SK-N-SH (cell line): ENCODE measurements at regions not wholly inside any gene's neighbourhood (a gene's known extent, or its start where the extent isn't known, plus 50 kb on each side); places are given as distances from the start of the nearest gene placed in this dataset.

Experiments
- CTCF ChIA-PET: fragments of 300-600, 350-600 bp; formaldehyde crosslinking; extraction: SDS; loops from one replicate; lab custom pipeline; 2021; lab: Yijun Ruan, JAX
- POLR2A ChIA-PET: fragments of 350-600 bp; sonication (Branson Sonifier 250); formaldehyde crosslinking; extraction: SDS; loops from one replicate; lab custom pipeline; 2020; ENCODE audit warnings: antibody characterized with exemption, inconsistent platforms; lab: Yijun Ruan, JAX
- DNase-seq: peaks from one replicate; pipeline ENCODE4 v3.0.0; 2012
- H2AFZ ChIP-seq: fragments of 200-600 bp; sonication (generic); 2 replicates; pipeline ENCODE4 v1.8.1; 2016; ENCODE audit warnings: antibody characterized with exemption, mild to moderate bottlenecking, low read depth
- H3F3A ChIP-seq: fragments of 200-600 bp; sonication (generic); replicated peaks from 2 replicates; pipeline ENCODE3; 2016; ENCODE audit warnings: antibody characterized with exemption, mild to moderate bottlenecking; ENCODE audit not compliant: insufficient read depth
- H3K27ac ChIP-seq, 2 experiments: fragments of 200-500 bp in 1 of 2; fragments of 200-600 bp in 1 of 2; sonication (Bioruptor generic) in 1 of 2; sonication (generic), shearing (Covaris generic) in 1 of 2; 2 replicates each; pipeline versions ENCODE4 v1.5.1 to v1.6.1; 2014 to 2016; ENCODE audit warnings: low read depth in 2 of 2, inconsistent platforms in 1 of 2, low read length in 1 of 2, mild to moderate bottlenecking in 1 of 2, mixed read lengths in 1 of 2
- H3K27me3 ChIP-seq: fragments of 200-600 bp; sonication (generic), shearing (Covaris generic); 2 replicates; pipeline ENCODE4 v1.6.1; 2016; ENCODE audit warnings: mixed run types; ENCODE audit not compliant: insufficient read depth
- H3K36me3 ChIP-seq, 2 experiments: fragments of 200-500 bp in 1 of 2; fragments of 200-600 bp in 1 of 2; sonication (Bioruptor generic) in 1 of 2; sonication (generic) in 1 of 2; replicated peaks in 1 of 2; 2 replicates each; pipeline versions ENCODE3 to v1.5.1; 2014 to 2016; ENCODE audit warnings: low read length in 1 of 2, mild to moderate bottlenecking in 1 of 2; ENCODE audit not compliant: insufficient read depth in 2 of 2, control insufficient read depth in 1 of 2
- H3K4me1 ChIP-seq, 2 experiments: fragments of 200-500 bp in 1 of 2; fragments of 200-600 bp in 1 of 2; sonication (Bioruptor generic) in 1 of 2; sonication (generic), shearing (Covaris generic) in 1 of 2; 2 replicates each; pipeline versions ENCODE4 v1.5.1 to v1.6.1; 2014 to 2016; ENCODE audit warnings: low read depth in 1 of 2, low read length in 1 of 2, mixed run types in 1 of 2; ENCODE audit not compliant: insufficient read depth in 2 of 2, control insufficient read depth in 1 of 2
- H3K4me2 ChIP-seq: fragments of 200-600 bp; sonication (generic), shearing (Covaris generic); 2 replicates; pipeline ENCODE4 v1.6.1; 2017; ENCODE audit warnings: mixed run types
- H3K4me3 ChIP-seq, 2 experiments: fragments of 200-500 bp in 1 of 2; fragments of 200-600 bp in 1 of 2; sonication (Bioruptor generic) in 1 of 2; sonication (generic), shearing (Covaris generic) in 1 of 2; 2 replicates each; pipeline versions ENCODE4 v1.5.1 to v1.8.1; 2014 to 2016; ENCODE audit warnings: low read depth in 2 of 2, inconsistent platforms in 1 of 2, low read length in 1 of 2, mild to moderate bottlenecking in 1 of 2, mixed read lengths in 1 of 2, moderate library complexity in 1 of 2
- H3K79me2 ChIP-seq: fragments of 200-600 bp; sonication (generic); 2 replicates; pipeline ENCODE4 v1.8.1; 2017; ENCODE audit warnings: mild to moderate bottlenecking; ENCODE audit not compliant: insufficient read depth
- H3K9ac ChIP-seq: fragments of 200-600 bp; sonication (generic); 2 replicates; pipeline ENCODE4 v1.6.1; 2017; ENCODE audit warnings: mixed run types
- H3K9me2 ChIP-seq: fragments of 200-600 bp; sonication (generic); 2 replicates; pipeline ENCODE4 v1.6.1; 2017; ENCODE audit warnings: mixed run types
- H3K9me3 ChIP-seq: fragments of 200-600 bp; sonication (generic); 2 replicates; pipeline ENCODE4 v1.6.1; 2017; ENCODE audit warnings: mixed run types, mild to moderate bottlenecking, moderate library complexity
- H4K20me1 ChIP-seq: fragments of 200-600 bp; sonication (generic); 2 replicates; pipeline ENCODE4 v1.6.1; 2017; ENCODE audit warnings: mild to moderate bottlenecking, mixed run types; ENCODE audit not compliant: insufficient read depth
- ELF1 ChIP-seq: IDR thresholded peaks from 2 replicates; pipeline ENCODE4 v1.4.0; 2012
- EP300 ChIP-seq, 2 experiments: IDR thresholded peaks; 2 replicates each; pipeline versions ENCODE4 v1.4.0 to v1.6.1; 2012; ENCODE audit warnings: borderline replicate concordance in 1 of 2, low read depth in 1 of 2, low read length in 1 of 2
- EZH2phosphoT487 ChIP-seq: fragments of 200-600 bp; sonication (generic); IDR thresholded peaks from 2 replicates; pipeline ENCODE4 v1.6.1; 2017; ENCODE audit warnings: low read depth, mixed run types, mild to moderate bottlenecking, antibody characterized with exemption, moderate library complexity, borderline replicate concordance
- FOXJ3 ChIP-seq: sonication (generic); formaldehyde crosslinking; IDR thresholded peaks from 2 replicates; pipeline ENCODE4 v1.5.1; 2020; ENCODE audit warnings: mild to moderate bottlenecking, missing genetic modification reagents
- FOXM1 ChIP-seq: IDR thresholded peaks from 2 replicates; pipeline ENCODE4 v1.4.0; 2012; ENCODE audit warnings: low read depth, mild to moderate bottlenecking
- GATA2 ChIP-seq: sonication (generic); formaldehyde crosslinking; IDR thresholded peaks from 2 replicates; pipeline ENCODE4 v1.5.0; 2020; ENCODE audit warnings: mild to moderate bottlenecking, missing genetic modification reagents
- JUND ChIP-seq: IDR thresholded peaks from 2 replicates; pipeline ENCODE4 v1.4.0; 2012
- MEF2A ChIP-seq: IDR thresholded peaks from 2 replicates; pipeline ENCODE4 v1.4.0; 2012; ENCODE audit warnings: low read depth, borderline replicate concordance
- NRF1 ChIP-seq: IDR thresholded peaks from 2 replicates; pipeline ENCODE4 v1.6.1; 2012; ENCODE audit warnings: low read depth, mild to moderate bottlenecking, low read length
- POLR2AphosphoS5 ChIP-seq: IDR thresholded peaks from 2 replicates; pipeline ENCODE4 v1.6.1; 2012; ENCODE audit warnings: low read depth, low read length
- RCOR1 ChIP-seq: fragments of 150-350 bp; IDR thresholded peaks from 2 replicates; pipeline ENCODE4 v1.6.1; 2017; ENCODE audit warnings: antibody characterized with exemption, low read length
- SMC3 ChIP-seq: IDR thresholded peaks from 2 replicates; pipeline ENCODE4 v1.6.1; 2012; ENCODE audit warnings: low read depth, low read length, improper control_type of control experiment
- TEAD4 ChIP-seq: IDR thresholded peaks from 2 replicates; pipeline ENCODE4 v1.4.0; 2012; ENCODE audit warnings: mild to moderate bottlenecking, borderline replicate concordance; ENCODE audit not compliant: insufficient read depth
- WGBS: methylation state at CpG from one replicate; pipeline ENCODE4 v1.1.6; 2017; ENCODE audit warnings: low lambda C conversion rate; 5-methylcytosine and 5-hydroxymethylcytosine counted together
- TF ChIP-seq, protein P1 (sequence below): fragments of 150-350 bp; IDR thresholded peaks from 2 replicates; pipeline ENCODE4 v1.6.1; 2016; ENCODE audit warnings: mild to moderate bottlenecking, low read depth, low read length
- TF ChIP-seq, protein P2 (sequence below): fragments of 200-600 bp; sonication (generic); IDR thresholded peaks from 2 replicates; pipeline ENCODE4 v1.6.1; 2017; ENCODE audit warnings: antibody characterized with exemption, mild to moderate bottlenecking, moderate library complexity
- TF ChIP-seq, protein P3 (sequence below): fragments of 150-350 bp; IDR thresholded peaks from 2 replicates; pipeline ENCODE4 v1.6.1; 2017; ENCODE audit warnings: antibody characterized with exemption, low read length, low read depth, borderline replicate concordance
- TF ChIP-seq, protein P4 (sequence below): IDR thresholded peaks from 2 replicates; pipeline ENCODE4 v1.6.1; 2012; ENCODE audit warnings: mild to moderate bottlenecking, low read depth, low read length, moderate library complexity
- TF ChIP-seq, protein P5 (sequence below): IDR thresholded peaks from 2 replicates; pipeline ENCODE4; 2012

DNA sequence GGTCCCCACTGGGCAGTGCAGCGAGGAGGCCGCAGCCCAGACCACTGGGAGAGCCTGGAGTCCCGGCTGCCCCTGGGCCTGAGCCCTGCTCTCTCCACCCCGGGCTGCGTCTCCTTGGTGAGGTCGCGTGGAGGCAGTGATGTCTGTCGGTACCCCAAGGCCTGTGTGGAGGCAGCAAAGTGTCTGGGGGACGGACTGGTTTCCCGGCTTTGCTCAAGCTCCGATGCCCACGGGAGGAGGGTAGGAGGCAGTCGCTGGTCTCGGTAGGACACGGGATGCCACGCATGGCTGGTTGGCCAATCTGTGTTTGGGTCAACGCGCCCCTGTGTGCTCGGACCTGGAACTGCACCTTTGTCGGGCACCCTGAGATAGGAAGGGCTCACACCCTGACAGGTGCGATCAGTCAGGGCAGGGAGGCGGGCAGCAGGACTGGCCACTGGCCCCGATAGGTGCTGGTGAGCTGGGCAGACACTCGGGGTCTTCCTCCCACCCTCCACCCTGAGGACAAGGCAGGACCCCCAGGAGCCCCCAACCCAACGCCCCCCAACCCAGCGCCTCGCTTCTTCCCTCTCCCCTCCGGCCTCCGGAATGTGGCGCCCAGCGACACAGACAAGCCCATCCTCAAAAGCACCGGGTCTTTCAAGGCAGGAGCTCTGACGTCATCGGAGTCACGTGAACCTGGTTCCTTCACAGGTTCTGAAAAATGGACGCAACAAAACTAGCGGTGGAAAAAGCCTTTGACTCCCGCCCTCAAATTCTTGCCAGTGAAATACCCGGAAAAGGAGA is 288.6 kb downstream of the NDUFA10 start:
- Histone ChIP-seq H3K9me2 (no peaks in the 10 kb centered on the region), H3K4me1 (peaks cover 0 to 9% of the 10 kb centered on the region in 2 experiments; a peak in 1 of 4 replicates), H2AFZ (no peak overlapping the region), H3K4me2 (no peak overlapping the region), H4K20me1 (no peaks in the 10 kb centered on the region), H3K27me3 (no peaks in the 10 kb centered on the region), H3K4me3 (no peak overlapping the region), H3K79me2 (no peaks in the 10 kb centered on the region)
- POLR2A ChIA-PET: no interaction called here
- 80% methylated on average over 21 of the region's 39 CpGs for WGBS
- TF ChIP-seq EZH2phosphoT487 (no peak), GATA2 (CRISPR knock-in tag) (no peak), NRF1 (no peak), TEAD4 (no peak), JUND (no peak), EP300 (IDR thresholded peaks at IDR 0.05; ENCODE audit: borderline replicate concordance in 1 of 2, low read depth in 1 of 2, low read length in 1 of 2) (no peak), SMC3 (no peak), POLR2AphosphoS5 (no peak), ELF1 (no peak), FOXM1 (no peak), MEF2A (no peak), FOXJ3 (CRISPR knock-in tag) (no peak), RCOR1 (no peak)
- TF ChIP-seq, protein P1, sequence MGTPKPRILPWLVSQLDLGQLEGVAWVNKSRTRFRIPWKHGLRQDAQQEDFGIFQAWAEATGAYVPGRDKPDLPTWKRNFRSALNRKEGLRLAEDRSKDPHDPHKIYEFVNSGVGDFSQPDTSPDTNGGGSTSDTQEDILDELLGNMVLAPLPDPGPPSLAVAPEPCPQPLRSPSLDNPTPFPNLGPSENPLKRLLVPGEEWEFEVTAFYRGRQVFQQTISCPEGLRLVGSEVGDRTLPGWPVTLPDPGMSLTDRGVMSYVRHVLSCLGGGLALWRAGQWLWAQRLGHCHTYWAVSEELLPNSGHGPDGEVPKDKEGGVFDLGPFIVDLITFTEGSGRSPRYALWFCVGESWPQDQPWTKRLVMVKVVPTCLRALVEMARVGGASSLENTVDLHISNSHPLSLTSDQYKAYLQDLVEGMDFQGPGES: no peak
- TF ChIP-seq, protein P2, sequence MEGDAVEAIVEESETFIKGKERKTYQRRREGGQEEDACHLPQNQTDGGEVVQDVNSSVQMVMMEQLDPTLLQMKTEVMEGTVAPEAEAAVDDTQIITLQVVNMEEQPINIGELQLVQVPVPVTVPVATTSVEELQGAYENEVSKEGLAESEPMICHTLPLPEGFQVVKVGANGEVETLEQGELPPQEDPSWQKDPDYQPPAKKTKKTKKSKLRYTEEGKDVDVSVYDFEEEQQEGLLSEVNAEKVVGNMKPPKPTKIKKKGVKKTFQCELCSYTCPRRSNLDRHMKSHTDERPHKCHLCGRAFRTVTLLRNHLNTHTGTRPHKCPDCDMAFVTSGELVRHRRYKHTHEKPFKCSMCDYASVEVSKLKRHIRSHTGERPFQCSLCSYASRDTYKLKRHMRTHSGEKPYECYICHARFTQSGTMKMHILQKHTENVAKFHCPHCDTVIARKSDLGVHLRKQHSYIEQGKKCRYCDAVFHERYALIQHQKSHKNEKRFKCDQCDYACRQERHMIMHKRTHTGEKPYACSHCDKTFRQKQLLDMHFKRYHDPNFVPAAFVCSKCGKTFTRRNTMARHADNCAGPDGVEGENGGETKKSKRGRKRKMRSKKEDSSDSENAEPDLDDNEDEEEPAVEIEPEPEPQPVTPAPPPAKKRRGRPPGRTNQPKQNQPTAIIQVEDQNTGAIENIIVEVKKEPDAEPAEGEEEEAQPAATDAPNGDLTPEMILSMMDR: no peak
- TF ChIP-seq, protein P3, sequence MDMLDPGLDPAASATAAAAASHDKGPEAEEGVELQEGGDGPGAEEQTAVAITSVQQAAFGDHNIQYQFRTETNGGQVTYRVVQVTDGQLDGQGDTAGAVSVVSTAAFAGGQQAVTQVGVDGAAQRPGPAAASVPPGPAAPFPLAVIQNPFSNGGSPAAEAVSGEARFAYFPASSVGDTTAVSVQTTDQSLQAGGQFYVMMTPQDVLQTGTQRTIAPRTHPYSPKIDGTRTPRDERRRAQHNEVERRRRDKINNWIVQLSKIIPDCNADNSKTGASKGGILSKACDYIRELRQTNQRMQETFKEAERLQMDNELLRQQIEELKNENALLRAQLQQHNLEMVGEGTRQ: no peak
- TF ChIP-seq, protein P4, sequence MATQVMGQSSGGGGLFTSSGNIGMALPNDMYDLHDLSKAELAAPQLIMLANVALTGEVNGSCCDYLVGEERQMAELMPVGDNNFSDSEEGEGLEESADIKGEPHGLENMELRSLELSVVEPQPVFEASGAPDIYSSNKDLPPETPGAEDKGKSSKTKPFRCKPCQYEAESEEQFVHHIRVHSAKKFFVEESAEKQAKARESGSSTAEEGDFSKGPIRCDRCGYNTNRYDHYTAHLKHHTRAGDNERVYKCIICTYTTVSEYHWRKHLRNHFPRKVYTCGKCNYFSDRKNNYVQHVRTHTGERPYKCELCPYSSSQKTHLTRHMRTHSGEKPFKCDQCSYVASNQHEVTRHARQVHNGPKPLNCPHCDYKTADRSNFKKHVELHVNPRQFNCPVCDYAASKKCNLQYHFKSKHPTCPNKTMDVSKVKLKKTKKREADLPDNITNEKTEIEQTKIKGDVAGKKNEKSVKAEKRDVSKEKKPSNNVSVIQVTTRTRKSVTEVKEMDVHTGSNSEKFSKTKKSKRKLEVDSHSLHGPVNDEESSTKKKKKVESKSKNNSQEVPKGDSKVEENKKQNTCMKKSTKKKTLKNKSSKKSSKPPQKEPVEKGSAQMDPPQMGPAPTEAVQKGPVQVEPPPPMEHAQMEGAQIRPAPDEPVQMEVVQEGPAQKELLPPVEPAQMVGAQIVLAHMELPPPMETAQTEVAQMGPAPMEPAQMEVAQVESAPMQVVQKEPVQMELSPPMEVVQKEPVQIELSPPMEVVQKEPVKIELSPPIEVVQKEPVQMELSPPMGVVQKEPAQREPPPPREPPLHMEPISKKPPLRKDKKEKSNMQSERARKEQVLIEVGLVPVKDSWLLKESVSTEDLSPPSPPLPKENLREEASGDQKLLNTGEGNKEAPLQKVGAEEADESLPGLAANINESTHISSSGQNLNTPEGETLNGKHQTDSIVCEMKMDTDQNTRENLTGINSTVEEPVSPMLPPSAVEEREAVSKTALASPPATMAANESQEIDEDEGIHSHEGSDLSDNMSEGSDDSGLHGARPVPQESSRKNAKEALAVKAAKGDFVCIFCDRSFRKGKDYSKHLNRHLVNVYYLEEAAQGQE: no peak
- TF ChIP-seq, protein P5, sequence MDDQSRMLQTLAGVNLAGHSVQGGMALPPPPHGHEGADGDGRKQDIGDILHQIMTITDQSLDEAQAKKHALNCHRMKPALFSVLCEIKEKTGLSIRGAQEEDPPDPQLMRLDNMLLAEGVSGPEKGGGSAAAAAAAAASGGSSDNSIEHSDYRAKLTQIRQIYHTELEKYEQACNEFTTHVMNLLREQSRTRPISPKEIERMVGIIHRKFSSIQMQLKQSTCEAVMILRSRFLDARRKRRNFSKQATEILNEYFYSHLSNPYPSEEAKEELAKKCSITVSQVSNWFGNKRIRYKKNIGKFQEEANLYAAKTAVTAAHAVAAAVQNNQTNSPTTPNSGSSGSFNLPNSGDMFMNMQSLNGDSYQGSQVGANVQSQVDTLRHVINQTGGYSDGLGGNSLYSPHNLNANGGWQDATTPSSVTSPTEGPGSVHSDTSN: no peak
- TF ChIP-seq, all 33 proteins: peak for 0
- Histone ChIP-seq H3K9me3 (no peaks in the 10 kb centered on the region), H3K36me3 (no peaks in the 10 kb centered on the region), H3K9ac (no peak overlapping the region), H3F3A (no peaks in the 10 kb centered on the region), H3K27ac (no peak overlapping the region)
- CTCF ChIA-PET: interaction anchor here (1.3 kb wide), 1 partner anchor 8 kb away, joined by 3 read pairs; no protein-coding TSS in a partner anchor
- no peak for DNase-seq
